WTC11 (cell line): ENCODE measurements at regions not wholly inside any gene's neighbourhood (a gene's known extent, or its start where the extent isn't known, plus 50 kb on each side); places are given as distances from the start of the nearest gene placed in this dataset.

Source experiments
- CREB1 ChIP-seq: sonication (generic); formaldehyde crosslinking; IDR thresholded peaks from 2 replicates; pipeline ENCODE4 v1.8.0; 2023; ENCODE audit warnings: mild to moderate bottlenecking, missing genetic modification reagents
- FOXP1 ChIP-seq: sonication (generic); formaldehyde crosslinking; IDR thresholded peaks from 2 replicates; pipeline ENCODE4 v1.8.0; 2022; ENCODE audit warnings: missing genetic modification reagents, mild to moderate bottlenecking, moderate library complexity, borderline replicate concordance
- JUN ChIP-seq: sonication (generic); formaldehyde crosslinking; IDR thresholded peaks from 2 replicates; pipeline ENCODE4 v1.8.0; 2023; ENCODE audit warnings: mild to moderate bottlenecking, missing genetic modification reagents
- NFYB ChIP-seq: sonication (generic); formaldehyde crosslinking; conservative IDR thresholded peaks from 2 replicates; pipeline ENCODE4 v1.8.0; 2022; ENCODE audit warnings: low read depth, missing genetic modification reagents
- NR1H2 ChIP-seq: sonication (generic); formaldehyde crosslinking; IDR thresholded peaks from 2 replicates; pipeline ENCODE4 v1.9.0; 2021; ENCODE audit warnings: mild to moderate bottlenecking, moderate library complexity, missing genetic modification reagents
- SP1 ChIP-seq: sonication (generic); formaldehyde crosslinking; conservative IDR thresholded peaks from 2 replicates; pipeline ENCODE4 v1.8.1; 2022; ENCODE audit warnings: missing genetic modification reagents
- TEAD4 ChIP-seq: sonication (generic); formaldehyde crosslinking; IDR thresholded peaks from 2 replicates; pipeline ENCODE4 v1.8.0; 2022; ENCODE audit warnings: mild to moderate bottlenecking, missing genetic modification reagents
- ZBTB21 ChIP-seq: sonication (generic); formaldehyde crosslinking; IDR thresholded peaks from 2 replicates; pipeline ENCODE4 v1.8.1; 2023; ENCODE audit warnings: mild to moderate bottlenecking, missing genetic modification reagents, borderline replicate concordance
- ZNF138 ChIP-seq: sonication (generic); formaldehyde crosslinking; conservative IDR thresholded peaks from 2 replicates; pipeline ENCODE4 v1.8.1; 2022; ENCODE audit warnings: mild to moderate bottlenecking, moderate library complexity, missing genetic modification reagents
- ZNF423 ChIP-seq: fragments of 250-450 bp; sonication (Bioruptor Pico); IDR thresholded peaks from 2 replicates; pipeline ENCODE4 v2.1.2; 2022; ENCODE audit warnings: mild to moderate bottlenecking, moderate library complexity
- TF ChIP-seq, protein P1 (sequence below): fragments of 200-600 bp; IDR thresholded peaks from 2 replicates; pipeline ENCODE4 v1.8.0; 2022; ENCODE audit warnings: antibody characterized with exemption
- TF ChIP-seq, protein P2 (sequence below): sonication (generic); formaldehyde crosslinking; IDR thresholded peaks from 2 replicates; pipeline ENCODE4 v1.8.0; 2022; ENCODE audit warnings: mild to moderate bottlenecking, missing genetic modification reagents
- TF ChIP-seq, protein P3 (sequence below): sonication (generic); formaldehyde crosslinking; IDR thresholded peaks from 2 replicates; pipeline ENCODE4 v1.8.0; 2022; ENCODE audit warnings: mild to moderate bottlenecking, missing genetic modification reagents

DNA sequence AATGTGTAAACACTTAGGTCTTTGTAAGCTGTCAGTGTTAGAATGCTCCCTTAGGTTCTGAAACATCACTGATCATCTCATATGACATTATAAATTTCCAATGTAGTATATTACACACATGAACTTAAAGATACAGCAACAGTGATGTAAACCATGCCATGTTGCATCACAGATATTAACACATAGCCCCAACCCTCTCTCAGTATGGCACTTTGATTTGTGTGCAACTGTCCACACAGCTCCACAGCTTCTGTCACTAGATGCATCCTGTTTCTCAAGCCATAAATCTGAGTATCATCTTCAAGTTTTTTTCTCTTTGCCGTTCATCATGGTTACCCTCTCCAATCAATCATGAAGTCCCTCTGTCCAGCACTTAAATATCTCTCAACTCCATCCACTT is 69.2 kb upstream of the LRP1B start:
- TF ChIP-seq JUN (CRISPR knock-in tag) (no peak), NR1H2 (CRISPR knock-in tag) (no peak), TEAD4 (CRISPR knock-in tag) (no peak), ZBTB21 (CRISPR knock-in tag) (no peak), FOXP1 (CRISPR knock-in tag) (no peak), ZNF423 (CRISPR knock-in tag) (no peak), SP1 (CRISPR knock-in tag) (no peak), NFYB (CRISPR knock-in tag) (no peak), ZNF138 (CRISPR knock-in tag) (no peak), CREB1 (CRISPR knock-in tag) (no peak)
- TF ChIP-seq, protein P1, sequence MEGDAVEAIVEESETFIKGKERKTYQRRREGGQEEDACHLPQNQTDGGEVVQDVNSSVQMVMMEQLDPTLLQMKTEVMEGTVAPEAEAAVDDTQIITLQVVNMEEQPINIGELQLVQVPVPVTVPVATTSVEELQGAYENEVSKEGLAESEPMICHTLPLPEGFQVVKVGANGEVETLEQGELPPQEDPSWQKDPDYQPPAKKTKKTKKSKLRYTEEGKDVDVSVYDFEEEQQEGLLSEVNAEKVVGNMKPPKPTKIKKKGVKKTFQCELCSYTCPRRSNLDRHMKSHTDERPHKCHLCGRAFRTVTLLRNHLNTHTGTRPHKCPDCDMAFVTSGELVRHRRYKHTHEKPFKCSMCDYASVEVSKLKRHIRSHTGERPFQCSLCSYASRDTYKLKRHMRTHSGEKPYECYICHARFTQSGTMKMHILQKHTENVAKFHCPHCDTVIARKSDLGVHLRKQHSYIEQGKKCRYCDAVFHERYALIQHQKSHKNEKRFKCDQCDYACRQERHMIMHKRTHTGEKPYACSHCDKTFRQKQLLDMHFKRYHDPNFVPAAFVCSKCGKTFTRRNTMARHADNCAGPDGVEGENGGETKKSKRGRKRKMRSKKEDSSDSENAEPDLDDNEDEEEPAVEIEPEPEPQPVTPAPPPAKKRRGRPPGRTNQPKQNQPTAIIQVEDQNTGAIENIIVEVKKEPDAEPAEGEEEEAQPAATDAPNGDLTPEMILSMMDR = no peak
- TF ChIP-seq, protein P2, sequence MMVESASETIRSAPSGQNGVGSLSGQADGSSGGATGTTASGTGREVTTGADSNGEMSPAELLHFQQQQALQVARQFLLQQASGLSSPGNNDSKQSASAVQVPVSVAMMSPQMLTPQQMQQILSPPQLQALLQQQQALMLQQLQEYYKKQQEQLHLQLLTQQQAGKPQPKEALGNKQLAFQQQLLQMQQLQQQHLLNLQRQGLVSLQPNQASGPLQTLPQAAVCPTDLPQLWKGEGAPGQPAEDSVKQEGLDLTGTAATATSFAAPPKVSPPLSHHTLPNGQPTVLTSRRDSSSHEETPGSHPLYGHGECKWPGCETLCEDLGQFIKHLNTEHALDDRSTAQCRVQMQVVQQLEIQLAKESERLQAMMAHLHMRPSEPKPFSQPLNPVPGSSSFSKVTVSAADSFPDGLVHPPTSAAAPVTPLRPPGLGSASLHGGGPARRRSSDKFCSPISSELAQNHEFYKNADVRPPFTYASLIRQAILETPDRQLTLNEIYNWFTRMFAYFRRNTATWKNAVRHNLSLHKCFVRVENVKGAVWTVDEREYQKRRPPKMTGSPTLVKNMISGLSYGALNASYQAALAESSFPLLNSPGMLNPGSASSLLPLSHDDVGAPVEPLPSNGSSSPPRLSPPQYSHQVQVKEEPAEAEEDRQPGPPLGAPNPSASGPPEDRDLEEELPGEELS (CRISPR knock-in tag) = no peak
- TF ChIP-seq, protein P3, sequence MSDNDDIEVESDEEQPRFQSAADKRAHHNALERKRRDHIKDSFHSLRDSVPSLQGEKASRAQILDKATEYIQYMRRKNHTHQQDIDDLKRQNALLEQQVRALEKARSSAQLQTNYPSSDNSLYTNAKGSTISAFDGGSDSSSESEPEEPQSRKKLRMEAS (CRISPR knock-in tag) = no peak
